Heart left ventricle (tissue), 13 donors: ENCODE measurements at regions not wholly inside any gene's neighbourhood (a gene's known extent, or its start where the extent isn't known, plus 50 kb on each side); places are given as distances from the start of the nearest gene placed in this dataset.

Source experiments
- CTCF ChIP-seq, 12 donors: fragments of 200-600 bp; sonication (generic) in 4 of 12; IDR thresholded peaks; one replicate each; pipeline versions ENCODE4 v1.5.0 to v1.8.0; 2018 to 2022; ENCODE audit warnings: antibody characterized with exemption in 12 of 12, mild to moderate bottlenecking in 5 of 12
- POLR2A ChIP-seq, 2 donors: fragments of 450-650 bp; IDR thresholded peaks; one replicate each; pipeline ENCODE4 v1.6.1; 2017; ENCODE audit warnings: antibody characterized with exemption in 2 of 2, mild to moderate bottlenecking in 2 of 2, moderate library complexity in 2 of 2
- donor health status: ischemic (EF 13 %, LVEDD 7.1; RV severe dilation, severe dysfunction).
- donor health status: DM: no; HTN: yes; CAD: no.
- donor health status: DM: no; HTN: no; CAD: no.
- donor health status: ischemic (EF 25% LVEDD 6.9; RV normal size, moderate dysfunction).
- donor health status: ischemic (EF 25% LVEDD 5.7; RV mildly dilated, moderate dysfunction).
- donor health status: ischemic (EF 35%, LVEDD 5.7; RV mildly dilated, moderate dysfunction).
- donor health status: nonischemic (EF 11% LVEDD 7.7; RV severe dilation, severe dysfunction).
- donor health status: DM: yes; HTN: yes; CAD: no.
- donor health status: PGD.
- donor health status: ischemic (EF 29% LVEDD 5.4; RV normal size, mild dysfunction).
- donor health status: nonischemic (EF 23%, LVEDD 6.1; RV moderate dilation, normal function).

DNA sequence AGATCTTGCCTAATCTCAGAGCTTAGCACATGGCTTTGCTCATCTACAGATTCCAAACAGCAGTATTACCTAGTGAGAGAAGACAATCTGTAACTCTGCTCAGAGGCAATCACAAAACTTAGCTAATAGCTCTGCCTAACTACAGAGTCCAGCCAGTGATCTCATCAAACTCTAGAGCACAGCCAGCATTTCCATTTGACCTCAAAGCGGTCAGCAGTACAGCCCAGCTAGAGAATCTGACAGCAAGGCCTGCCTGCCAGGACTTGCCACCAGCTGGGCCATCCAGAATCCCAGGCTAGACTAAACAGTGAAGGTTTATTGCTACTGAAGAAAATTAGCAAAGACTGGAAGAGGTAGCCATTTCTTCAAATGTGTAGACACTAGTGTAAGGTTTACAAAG is 217.9 kb upstream of the VLDLR start:
- TF ChIP-seq POLR2A (IDR thresholded peaks at IDR 0.05): no peak
- no peak for TF ChIP-seq CTCF (IDR thresholded peaks at IDR 0.05)
